Ishikawa (cell line): ENCODE measurements at regions not wholly inside any gene's neighbourhood (a gene's known extent, or its start where the extent isn't known, plus 50 kb on each side); places are given as distances from the start of the nearest gene placed in this dataset.

Experiments used
- EP300 ChIP-seq: IDR thresholded peaks from 2 replicates; pipeline ENCODE4 v1.6.1; 2012; ENCODE audit warnings: borderline replicate concordance
- RAD21 ChIP-seq: IDR thresholded peaks from 2 replicates; pipeline ENCODE4 v1.6.1; 2012; ENCODE audit warnings: low read depth
- REST ChIP-seq: IDR thresholded peaks from 2 replicates; pipeline ENCODE4 v1.6.1; 2012; ENCODE audit warnings: low read depth, mild to moderate bottlenecking
- TAF1 ChIP-seq: IDR thresholded peaks from 2 replicates; pipeline ENCODE4 v1.6.1; 2012; ENCODE audit warnings: low read depth, mild to moderate bottlenecking

- TF ChIP-seq EP300: no peak
- no peak for TF ChIP-seq RAD21
- TF ChIP-seq REST: no peak
- TF ChIP-seq TAF1: no peak
Observed at GRCh38 chr14:49199159-49199558, 387.0 kb downstream of the RPS29 start.
